Body of pancreas (tissue), 4 donors: ENCODE measurements at regions not wholly inside any gene's neighbourhood (a gene's known extent, or its start where the extent isn't known, plus 50 kb on each side); places are given as distances from the start of the nearest gene placed in this dataset.

Source experiments
- ATAC-seq: fragments of 150-250 bp; one replicate; pipeline ENCODE4 v1.9.1; 2016
- DNase-seq, 4 donors: peaks; one replicate each; pipeline ENCODE4 v3.0.0-alpha.2; 2019
- H3K27ac ChIP-seq, 4 donors: fragments of 200-600 bp; sonication (generic); 1 replicate in 3 of 4; 2 replicates in 1 of 4; pipeline versions ENCODE4 v1.5.1 to v1.6.1; 2016 to 2019; ENCODE audit warnings: mild to moderate bottlenecking in 1 of 4, mixed read lengths in 1 of 4, moderate library complexity in 1 of 4
- H3K27me3 ChIP-seq, 2 donors: fragments of 200-600 bp; sonication (generic); one replicate each; pipeline ENCODE4 v1.6.0; 2016; ENCODE audit warnings: mild to moderate bottlenecking in 1 of 2
- H3K36me3 ChIP-seq, 2 donors: fragments of 200-600 bp; sonication (generic); replicated peaks in 1 of 2; 2 replicates each; pipeline ENCODE4 v1.5.1; 2016; ENCODE audit warnings: low read depth in 2 of 2; ENCODE audit not compliant: insufficient read depth in 1 of 2
- H3K4me1 ChIP-seq: fragments of 200-600 bp; sonication (generic); one replicate; pipeline ENCODE4 v1.6.0; 2016
- H3K4me3 ChIP-seq, 2 donors: fragments of 200-600 bp; sonication (generic); 1 replicate in 1 of 2; 2 replicates in 1 of 2; pipeline ENCODE4 v1.5.1; 2016 to 2019
- H3K9me3 ChIP-seq, 3 donors: fragments of 200-600 bp; sonication (generic); 1 replicate in 2 of 3; 2 replicates in 1 of 3; pipeline ENCODE4 v1.5.1; 2016
- CTCF ChIP-seq, 7 experiments: fragments of 450-650 bp in 4 of 7; fragments of 200-600 bp in 3 of 7; sonication (generic) in 3 of 7; IDR thresholded peaks; one replicate each; pipeline ENCODE4 v1.5.1; 2016 to 2019; ENCODE audit warnings: antibody characterized with exemption in 7 of 7
- POLR2A ChIP-seq, 3 donors: fragments of 450-650 bp; IDR thresholded peaks; one replicate each; pipeline ENCODE4 v1.6.1; 2016; ENCODE audit warnings: antibody characterized with exemption in 3 of 3, mild to moderate bottlenecking in 2 of 3
- WGBS, 2 donors: methylation state at CpG; one replicate each; pipeline ENCODE4 v1.1.5; 2017; 5-methylcytosine and 5-hydroxymethylcytosine counted together
- intact Hi-C: fragments of 100-400 bp; cut with DNase I; formaldehyde crosslinking; loops from one replicate; pipeline ENCODE4 v1.15.1; 2023

- WGBS, 2 donors = 55 to 70% methylated on average over 1 of the region's 1 CpG
- no peak overlapping the region for H3K27ac ChIP-seq
Observed at GRCh38 chr12:105998561-105998960, 140.2 kb downstream of the NUAK1 start.

GRCh38 chr12:106000382-106001104 lies 138.2 kb downstream of the NUAK1 start:
- intact Hi-C loops = no loop called here
- Histone ChIP-seq H3K27me3 (no peaks in the 10 kb centered on the region), H3K27ac (no peak overlapping the region), H3K9me3 (no peaks in the 10 kb centered on the region), H3K4me1 (no peaks in the 10 kb centered on the region), H3K4me3 (no peak overlapping the region), H3K36me3 (no peaks in the 10 kb centered on the region)
- DNase-seq (no peak), ATAC-seq (no peak)
- TF ChIP-seq POLR2A (IDR thresholded peaks at IDR 0.05) = no peak
- TF ChIP-seq CTCF (IDR thresholded peaks at IDR 0.05) = no peak
- 59 to 69% methylated on average over 3 of the region's 3 CpGs for WGBS, 2 donors

More at GRCh38 chr12:105998561-105998960, 140.2 kb downstream of the NUAK1 start:
- no peaks in the 10 kb centered on the region for H3K4me1 ChIP-seq
- H3K4me3 ChIP-seq = no peak overlapping the region
- H3K36me3 ChIP-seq = no peaks in the 10 kb centered on the region
- H3K27me3 ChIP-seq = no peaks in the 10 kb centered on the region
- no peak for DNase-seq
- TF ChIP-seq POLR2A (IDR thresholded peaks at IDR 0.05) = no peak
- no peak for TF ChIP-seq CTCF (IDR thresholded peaks at IDR 0.05)
- H3K9me3 ChIP-seq = no peaks in the 10 kb centered on the region
- no peak for ATAC-seq
- intact Hi-C loops = no loop called here

- Histone ChIP-seq H3K36me3 (no peaks in the 10 kb centered on the region), H3K27ac (no peak overlapping the region), H3K4me1 (no peaks in the 10 kb centered on the region), H3K27me3 (no peaks in the 10 kb centered on the region), H3K4me3 (no peak overlapping the region), H3K9me3 (no peaks in the 10 kb centered on the region)
- no peak for DNase-seq
- intact Hi-C loops = no loop called here
- TF ChIP-seq CTCF (IDR thresholded peaks at IDR 0.05) (no peak), POLR2A (IDR thresholded peaks at IDR 0.05) (no peak)
- ATAC-seq = no peak
- WGBS, 2 donors = 36 to 45% methylated on average over 2 of the region's 2 CpGs
Observed at GRCh38 chr12:106001105-106001836, 137.5 kb downstream of the NUAK1 start.

- intact Hi-C loops = no loop called here
Observed at GRCh38 chr12:106001837-106002218, 136.9 kb downstream of the NUAK1 start.

More at GRCh38 chr12:106001837-106002218, 136.9 kb downstream of the NUAK1 start:
- WGBS, 2 donors = 63 to 66% methylated on average over 3 of the region's 3 CpGs
- no peak for TF ChIP-seq POLR2A (IDR thresholded peaks at IDR 0.05)
- no peak for TF ChIP-seq CTCF (IDR thresholded peaks at IDR 0.05)
- Histone ChIP-seq H3K9me3 (no peaks in the 10 kb centered on the region), H3K36me3 (no peaks in the 10 kb centered on the region), H3K27ac (no peak overlapping the region), H3K4me3 (no peak overlapping the region), H3K4me1 (no peaks in the 10 kb centered on the region), H3K27me3 (no peaks in the 10 kb centered on the region)
- ATAC-seq = no peak
- no peak for DNase-seq
